Transverse colon (tissue), 3 donors: ENCODE measurements at regions not wholly inside any gene's neighbourhood (a gene's known extent, or its start where the extent isn't known, plus 50 kb on each side); places are given as distances from the start of the nearest gene placed in this dataset.

Experiments
- CTCF ChIP-seq, 5 experiments: fragments of 200-600 bp in 3 of 5; fragments of 450-650 bp in 2 of 5; sonication (generic) in 3 of 5; IDR thresholded peaks; 1 replicate in 2 of 5; 2 replicates in 3 of 5; pipeline ENCODE4 v1.5.1; 2016 to 2017; ENCODE audit warnings: antibody characterized with exemption in 5 of 5, inconsistent platforms in 3 of 5, mild to moderate bottlenecking in 2 of 5, moderate library complexity in 1 of 5
- EP300 ChIP-seq: sonication (generic); formaldehyde crosslinking; IDR thresholded peaks from one replicate; pipeline ENCODE4 v1.6.1; 2017; ENCODE audit warnings: antibody characterized with exemption, low read depth
- POLR2A ChIP-seq: fragments of 450-650 bp; IDR thresholded peaks from one replicate; pipeline ENCODE4 v1.6.1; 2016; ENCODE audit warnings: antibody characterized with exemption, mild to moderate bottlenecking, moderate library complexity

GRCh38 chr6:139509167-139509566 is 134.7 kb upstream of the CITED2 start:
- no peak for TF ChIP-seq CTCF (IDR thresholded peaks at IDR 0.05)
- TF ChIP-seq POLR2A = no peak
- no peak for TF ChIP-seq EP300
